Esophagus muscularis mucosa (tissue), 4 donors: ENCODE measurements at regions not wholly inside any gene's neighbourhood (a gene's known extent, or its start where the extent isn't known, plus 50 kb on each side); places are given as distances from the start of the nearest gene placed in this dataset.
"Not testable (repeated sequence)": the region's sequence is repeated elsewhere in the genome, so short reads cannot be mapped to it uniquely, and the experiment has no call there.

Experiments
- DNase-seq: peaks from one replicate; pipeline ENCODE4 v3.0.0-alpha.2; 2017; ENCODE audit errors: extremely low spot score
- H3K27ac ChIP-seq, 4 donors: fragments of 200-600 bp; sonication (generic); replicated peaks in 1 of 4; 1 replicate in 3 of 4; 2 replicates in 1 of 4; pipeline ENCODE4 v1.5.1; 2016 to 2019; ENCODE audit warnings: mild to moderate bottlenecking in 1 of 4
- H3K27me3 ChIP-seq, 4 donors: fragments of 200-600 bp; sonication (generic); one replicate each; pipeline versions ENCODE4 v1.5.1 to v1.6.0; 2016 to 2019
- H3K36me3 ChIP-seq, 4 donors: fragments of 200-600 bp; sonication (generic); one replicate each; pipeline ENCODE4 v1.5.1; 2016 to 2019
- H3K4me1 ChIP-seq, 4 donors: fragments of 200-600 bp; sonication (generic); one replicate each; pipeline ENCODE4 v1.5.1; 2016 to 2019
- H3K4me3 ChIP-seq, 4 donors: fragments of 200-600 bp; sonication (generic); 1 replicate in 2 of 4; 2 replicates in 2 of 4; pipeline ENCODE4 v1.5.1; 2016 to 2019; ENCODE audit warnings: mild to moderate bottlenecking in 4 of 4, moderate library complexity in 1 of 4
- H3K9me3 ChIP-seq, 4 donors: fragments of 200-600 bp; sonication (generic); 1 replicate in 3 of 4; 2 replicates in 1 of 4; pipeline ENCODE4 v1.5.1; 2016 to 2019
- EP300 ChIP-seq: sonication (generic); formaldehyde crosslinking; IDR thresholded peaks from one replicate; pipeline ENCODE4 v1.6.1; 2017; ENCODE audit warnings: antibody characterized with exemption
- POLR2A ChIP-seq: fragments of 450-650 bp; IDR thresholded peaks from one replicate; pipeline ENCODE4 v1.6.1; 2017; ENCODE audit warnings: antibody characterized with exemption, moderate library complexity, mild to moderate bottlenecking, low read depth
- POLR2AphosphoS5 ChIP-seq, 2 donors: sonication (generic); formaldehyde crosslinking; IDR thresholded peaks; one replicate each; pipeline ENCODE4 v1.6.1; 2017; ENCODE audit warnings: antibody characterized with exemption in 2 of 2
- WGBS: methylation state at CpG from one replicate; pipeline ENCODE4 v1.1.5; 2018; 5-methylcytosine and 5-hydroxymethylcytosine counted together
- intact Hi-C: fragments of 100-400 bp; cut with DNase I; formaldehyde crosslinking; loops from one replicate; pipeline ENCODE4 v1.15.1; 2023
- TF ChIP-seq, protein P1 (sequence below), 3 experiments: fragments of 200-600 bp in 2 of 3; fragments of 450-650 bp in 1 of 3; sonication (generic) in 2 of 3; IDR thresholded peaks; one replicate each; pipeline ENCODE4 v1.5.1; 2017 to 2019; ENCODE audit warnings: antibody characterized with exemption in 3 of 3, mild to moderate bottlenecking in 2 of 3, moderate library complexity in 1 of 3

DNA sequence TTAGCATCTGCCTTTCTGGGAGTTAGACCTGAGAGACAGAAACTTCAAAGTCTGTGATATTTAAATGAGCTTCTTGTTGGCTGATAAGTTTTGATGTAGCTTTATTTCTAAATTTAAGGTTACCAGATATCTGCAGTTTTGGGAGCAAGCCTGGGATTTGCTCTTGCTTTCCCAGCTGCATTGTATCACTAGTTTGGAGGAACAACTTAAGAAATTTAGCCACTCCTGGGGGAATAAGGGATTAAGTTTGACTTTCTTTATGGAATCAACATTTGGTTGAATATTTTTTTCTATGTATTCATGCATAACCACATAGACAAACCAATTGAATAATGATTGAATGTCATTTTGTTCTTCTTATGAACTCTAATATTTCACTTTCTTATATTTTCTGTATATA is 178.6 kb downstream of the POLR1F start:
- no peak overlapping the region for H3K27ac ChIP-seq
- intact Hi-C loops: no loop called here
- TF ChIP-seq, protein P1, sequence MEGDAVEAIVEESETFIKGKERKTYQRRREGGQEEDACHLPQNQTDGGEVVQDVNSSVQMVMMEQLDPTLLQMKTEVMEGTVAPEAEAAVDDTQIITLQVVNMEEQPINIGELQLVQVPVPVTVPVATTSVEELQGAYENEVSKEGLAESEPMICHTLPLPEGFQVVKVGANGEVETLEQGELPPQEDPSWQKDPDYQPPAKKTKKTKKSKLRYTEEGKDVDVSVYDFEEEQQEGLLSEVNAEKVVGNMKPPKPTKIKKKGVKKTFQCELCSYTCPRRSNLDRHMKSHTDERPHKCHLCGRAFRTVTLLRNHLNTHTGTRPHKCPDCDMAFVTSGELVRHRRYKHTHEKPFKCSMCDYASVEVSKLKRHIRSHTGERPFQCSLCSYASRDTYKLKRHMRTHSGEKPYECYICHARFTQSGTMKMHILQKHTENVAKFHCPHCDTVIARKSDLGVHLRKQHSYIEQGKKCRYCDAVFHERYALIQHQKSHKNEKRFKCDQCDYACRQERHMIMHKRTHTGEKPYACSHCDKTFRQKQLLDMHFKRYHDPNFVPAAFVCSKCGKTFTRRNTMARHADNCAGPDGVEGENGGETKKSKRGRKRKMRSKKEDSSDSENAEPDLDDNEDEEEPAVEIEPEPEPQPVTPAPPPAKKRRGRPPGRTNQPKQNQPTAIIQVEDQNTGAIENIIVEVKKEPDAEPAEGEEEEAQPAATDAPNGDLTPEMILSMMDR (IDR thresholded peaks at IDR 0.05): no peak
- TF ChIP-seq POLR2A (no peak), POLR2AphosphoS5 (IDR thresholded peaks at IDR 0.05) (no peak), EP300 (no peak)
- H3K4me3 ChIP-seq: no peak overlapping the region
- no peaks in the 10 kb centered on the region for H3K9me3 ChIP-seq
- no peaks in the 10 kb centered on the region for H3K36me3 ChIP-seq
- no peaks in the 10 kb centered on the region for H3K27me3 ChIP-seq
- H3K4me1 ChIP-seq: no peaks in the 10 kb centered on the region
- DNase-seq: no peak

DNA sequence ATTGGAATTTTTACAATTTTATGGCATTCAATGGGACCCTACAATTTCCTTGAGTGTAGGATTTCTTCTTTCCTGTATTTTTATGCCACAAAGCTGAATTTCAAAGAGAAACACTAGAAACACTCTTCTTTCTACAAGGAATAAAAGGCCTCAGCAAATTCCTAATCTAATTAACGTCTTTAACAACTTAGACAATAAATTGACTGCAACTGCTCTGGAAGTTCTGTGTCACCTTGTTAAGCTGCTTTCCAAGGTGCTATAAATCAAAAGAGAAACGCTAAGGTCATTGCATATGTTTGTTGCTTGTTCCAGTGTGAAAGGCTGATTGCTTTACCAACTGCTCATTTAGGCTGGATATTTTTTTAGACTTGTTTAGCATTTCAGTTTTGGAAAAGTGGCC is 182.2 kb downstream of the POLR1F start:
- Histone ChIP-seq H3K36me3 (no peaks in the 10 kb centered on the region), H3K9me3 (no peaks in the 10 kb centered on the region), H3K27me3 (no peaks in the 10 kb centered on the region), H3K4me1 (no peaks in the 10 kb centered on the region), H3K27ac (no peak overlapping the region), H3K4me3 (no peak overlapping the region)
- TF ChIP-seq EP300: no peak
- TF ChIP-seq POLR2AphosphoS5 (IDR thresholded peaks at IDR 0.05): no peak
- TF ChIP-seq POLR2A: no peak
- TF ChIP-seq, protein P1 (IDR thresholded peaks at IDR 0.05): no peak
- intact Hi-C loops: no loop called here
- WGBS: 59% methylated on average over 2 of the region's 2 CpGs
- DNase-seq: no peak

DNA sequence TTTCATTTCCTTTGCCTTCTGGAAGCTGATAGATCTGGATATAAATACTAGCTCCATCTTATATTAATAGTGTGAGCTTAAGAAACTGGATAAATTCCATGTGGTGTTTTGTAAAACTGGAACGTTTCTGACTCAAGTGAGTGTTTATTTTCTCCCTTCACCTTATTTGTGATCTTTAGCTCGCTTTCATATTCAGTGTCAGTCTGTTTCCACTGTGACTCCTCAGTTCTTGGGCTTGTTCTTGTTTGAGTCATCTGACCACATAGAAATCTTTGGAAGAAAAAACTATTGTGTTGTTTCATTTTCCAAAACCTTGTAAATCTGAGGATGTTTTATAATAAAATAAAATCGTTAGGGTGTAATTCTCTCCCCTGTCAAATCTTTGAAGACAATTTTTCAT is 186.4 kb downstream of the POLR1F start:
- no peak for TF ChIP-seq EP300
- TF ChIP-seq POLR2A: no peak
- TF ChIP-seq, protein P1 (IDR thresholded peaks at IDR 0.05): no peak
- TF ChIP-seq POLR2AphosphoS5 (IDR thresholded peaks at IDR 0.05): no peak
- 33% methylated on average over 3 of the region's 3 CpGs for WGBS
- no peak for DNase-seq
- intact Hi-C loops: no loop called here
- no peaks in the 10 kb centered on the region for H3K4me1 ChIP-seq
- no peaks in the 10 kb centered on the region for H3K9me3 ChIP-seq
- H3K4me3 ChIP-seq: no peak overlapping the region
- no peak overlapping the region for H3K27ac ChIP-seq
- no peaks in the 10 kb centered on the region for H3K36me3 ChIP-seq
- H3K27me3 ChIP-seq: no peaks in the 10 kb centered on the region

DNA sequence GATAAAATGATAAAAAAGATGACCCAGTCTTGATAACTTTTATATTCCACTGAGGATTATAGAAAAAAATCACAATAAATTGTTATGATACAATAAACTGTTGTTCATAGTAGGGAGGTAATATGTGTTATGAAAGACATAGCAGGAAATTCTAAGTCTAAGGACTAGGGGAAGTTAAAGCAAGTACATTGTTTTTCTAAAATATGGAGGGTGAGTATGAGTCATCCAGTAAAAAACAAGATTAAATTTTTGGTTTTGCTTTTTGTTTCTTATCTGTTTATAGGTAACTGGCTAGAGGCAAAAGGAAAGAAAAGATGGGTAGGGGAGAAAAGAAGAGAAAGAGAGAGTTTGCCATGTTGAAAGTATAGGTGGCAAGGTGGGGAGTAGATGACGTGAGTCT is 188.4 kb downstream of the POLR1F start:
- TF ChIP-seq, protein P1 (IDR thresholded peaks at IDR 0.05): no peak
- TF ChIP-seq POLR2AphosphoS5 (IDR thresholded peaks at IDR 0.05) (no peak), POLR2A (no peak), EP300 (no peak)
- no peak for DNase-seq
- Histone ChIP-seq H3K27me3 (no peaks in the 10 kb centered on the region), H3K4me3 (no peak overlapping the region), H3K36me3 (no peaks in the 10 kb centered on the region), H3K9me3 (no peaks in the 10 kb centered on the region), H3K27ac (no peak overlapping the region), H3K4me1 (no peaks in the 10 kb centered on the region)
- intact Hi-C loops: no loop called here
- 83% methylated on average over 1 of the region's 1 CpG for WGBS

DNA sequence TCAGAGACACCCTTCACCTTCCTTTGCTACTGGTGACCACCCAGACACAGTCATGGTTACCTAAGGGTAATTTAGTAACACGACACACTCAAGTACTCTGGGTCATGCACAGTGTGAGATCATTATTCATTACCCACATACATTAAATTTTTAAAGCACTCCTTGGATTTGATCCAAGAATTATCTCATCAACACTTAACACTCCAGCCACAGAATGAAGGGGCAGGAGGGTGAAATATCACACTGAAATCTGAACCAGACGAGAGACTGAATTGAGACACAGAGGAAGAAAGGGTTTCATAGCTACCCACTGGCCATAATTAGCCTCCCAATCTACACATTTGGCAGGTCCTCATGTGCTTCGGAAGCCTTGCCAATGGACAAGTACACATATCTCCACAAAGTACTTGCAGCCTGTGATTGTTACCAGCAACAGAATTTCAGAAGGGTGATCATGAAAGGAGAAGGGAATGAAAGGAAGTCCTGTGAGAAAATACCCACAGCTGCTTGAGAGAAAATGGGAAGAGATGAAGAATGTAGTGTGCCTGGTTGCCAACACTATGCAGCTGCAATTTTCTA is 189.3 kb downstream of the POLR1F start:
- Histone ChIP-seq H3K27ac (no peak overlapping the region), H3K9me3 (no peaks in the 10 kb centered on the region), H3K4me1 (no peaks in the 10 kb centered on the region), H3K36me3 (no peaks in the 10 kb centered on the region), H3K27me3 (no peaks in the 10 kb centered on the region), H3K4me3 (no peak overlapping the region)
- TF ChIP-seq EP300 (no peak), POLR2AphosphoS5 (IDR thresholded peaks at IDR 0.05) (no peak), POLR2A (no peak)
- TF ChIP-seq, protein P1 (IDR thresholded peaks at IDR 0.05): no peak
- 37% methylated on average over 3 of the region's 3 CpGs for WGBS
- intact Hi-C loops: no loop called here
- DNase-seq: no peak

DNA sequence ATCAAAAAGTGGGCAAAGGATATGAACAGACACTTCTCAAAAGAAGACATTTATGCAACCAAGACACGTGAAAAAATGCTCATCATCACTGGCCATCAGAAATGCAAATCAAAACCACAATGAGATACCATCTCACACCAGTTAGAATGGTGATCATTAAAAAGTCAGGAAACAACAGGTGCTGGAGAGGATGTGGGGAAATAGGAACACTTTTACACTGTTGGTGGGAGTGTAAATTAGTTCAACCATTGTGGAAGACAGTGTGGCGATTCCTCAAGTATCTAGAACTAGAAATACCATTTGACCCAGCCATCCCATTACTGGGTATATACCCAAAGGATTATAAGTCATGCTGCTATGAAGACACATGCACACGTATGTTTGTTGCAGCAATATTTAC is 191.3 kb downstream of the POLR1F start:
- H3K9me3 ChIP-seq, H3K27ac ChIP-seq, intact Hi-C loops, H3K4me3 ChIP-seq, H3K4me1 ChIP-seq, DNase-seq, H3K36me3 ChIP-seq, H3K27me3 ChIP-seq: not testable (repeated sequence)
- WGBS: 90% methylated on average over 3 of the region's 3 CpGs
